Iris pigment epithelial cell (primary cell): ENCODE measurements at regions not wholly inside any gene's neighbourhood (a gene's known extent, or its start where the extent isn't known, plus 50 kb on each side); places are given as distances from the start of the nearest gene placed in this dataset.

Source experiments
- DNase-seq: peaks from one replicate; pipeline ENCODE4 v3.0.0-alpha.2; 2011; ENCODE audit warnings: low read depth

DNA sequence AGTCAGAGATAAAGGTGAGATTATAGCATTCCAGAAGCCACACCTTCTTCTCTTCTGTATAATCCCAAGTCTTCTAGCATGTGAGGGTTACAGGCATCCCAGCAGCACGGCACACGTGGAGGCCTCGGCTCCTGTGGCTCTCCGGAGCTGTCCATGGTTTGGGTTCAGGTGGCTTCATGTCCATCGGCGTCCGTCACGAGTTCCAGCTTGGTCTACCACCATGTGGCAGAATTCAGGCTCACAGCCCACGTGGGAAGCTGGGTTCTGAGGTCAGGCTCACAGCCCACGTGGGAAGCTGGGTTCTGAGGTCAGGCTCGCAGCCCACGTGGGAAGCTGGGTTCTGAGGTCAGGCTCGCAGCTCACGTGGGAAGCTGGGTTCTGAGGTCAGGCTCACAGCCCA is 378.3 kb upstream of the SALL3 start:
- DNase-seq, result no peak

DNA sequence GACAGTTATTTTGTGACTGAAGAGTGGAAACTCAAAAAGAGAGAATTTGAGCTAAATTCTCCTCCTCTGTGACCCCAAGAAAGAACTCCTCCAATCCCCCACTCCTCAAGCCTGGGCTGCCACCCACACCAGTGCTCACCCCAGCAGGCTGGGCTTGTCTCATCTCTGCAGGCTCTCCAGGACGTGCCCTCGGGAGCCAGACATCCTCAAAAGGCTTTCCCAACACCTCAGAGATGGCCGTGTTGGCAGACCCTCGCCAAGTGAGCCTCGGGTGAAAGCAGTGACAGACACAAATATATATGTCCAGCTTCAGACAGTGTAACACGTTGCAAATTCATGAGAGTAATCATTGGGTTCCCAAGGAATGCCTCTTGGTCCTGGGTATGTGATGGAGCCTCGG is 377.7 kb upstream of the SALL3 start:
- no peak for DNase-seq

DNA sequence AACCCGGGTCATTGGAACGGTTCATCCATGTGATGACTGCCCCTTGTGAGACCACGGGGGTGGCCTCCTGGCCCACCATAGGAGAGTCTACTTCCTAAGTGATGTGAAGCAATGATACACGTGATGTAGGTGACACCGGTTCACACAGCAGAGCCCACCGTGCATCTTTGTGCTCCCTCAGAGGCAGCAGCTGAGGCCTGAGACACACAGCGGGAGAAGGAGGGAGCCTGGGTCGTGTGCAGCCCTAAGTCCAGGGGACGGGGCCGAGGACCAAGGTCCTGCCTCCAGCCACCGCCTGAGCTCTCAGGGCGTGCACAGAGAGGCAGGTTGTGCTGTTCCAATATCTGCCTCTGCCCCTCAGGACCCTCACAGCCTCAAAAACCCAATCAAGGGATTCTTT is 377.2 kb upstream of the SALL3 start:
- DNase-seq, result no peak

- DNase-seq, result no peak
Observed at GRCh38 chr18:78603102-78603983, 376.3 kb upstream of the SALL3 start.

DNA sequence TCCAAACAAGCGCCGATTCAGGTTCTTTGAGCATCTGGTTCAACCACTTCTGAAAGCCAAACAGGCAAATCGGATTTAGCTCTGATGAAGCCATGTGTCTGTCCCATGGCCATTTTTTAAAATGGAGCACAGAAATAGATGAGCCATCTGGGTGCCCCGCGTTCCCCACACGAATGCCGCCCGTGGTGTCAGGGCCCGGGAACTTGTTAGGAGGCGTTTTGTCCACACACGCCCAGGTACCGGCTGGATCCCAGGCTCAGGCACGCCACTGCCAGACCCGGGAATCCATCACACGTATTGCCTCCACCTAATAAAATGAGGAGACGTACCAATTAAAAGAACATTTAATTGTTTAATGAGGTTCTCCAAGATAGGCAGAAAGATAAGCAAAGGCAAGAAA is 374.4 kb upstream of the SALL3 start:
- DNase-seq, result no peak

GRCh38 chr18:78607221-78607620 is 372.4 kb upstream of the SALL3 start:
- DNase-seq, result no peak

DNA sequence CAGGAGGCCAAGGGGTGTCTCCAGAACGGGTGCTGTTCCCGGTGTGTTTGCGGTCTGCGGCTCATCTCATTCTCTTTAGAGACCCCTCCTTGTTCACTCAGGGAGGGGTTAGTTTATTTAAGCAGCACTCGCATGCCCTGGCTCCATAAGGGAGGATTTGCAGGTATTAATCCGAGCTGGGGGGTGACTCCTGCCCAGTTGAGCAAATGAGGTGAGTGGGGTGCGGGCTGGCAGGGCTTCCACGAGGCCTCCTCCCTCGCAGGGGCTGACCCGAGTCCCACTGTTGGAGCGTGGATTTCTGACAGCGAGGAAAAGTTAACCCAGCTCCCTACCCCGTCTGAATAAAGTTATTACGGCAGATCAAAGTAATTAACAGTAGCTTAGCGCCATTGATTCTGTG is 371.8 kb upstream of the SALL3 start:
- DNase-seq, result no peak

DNA sequence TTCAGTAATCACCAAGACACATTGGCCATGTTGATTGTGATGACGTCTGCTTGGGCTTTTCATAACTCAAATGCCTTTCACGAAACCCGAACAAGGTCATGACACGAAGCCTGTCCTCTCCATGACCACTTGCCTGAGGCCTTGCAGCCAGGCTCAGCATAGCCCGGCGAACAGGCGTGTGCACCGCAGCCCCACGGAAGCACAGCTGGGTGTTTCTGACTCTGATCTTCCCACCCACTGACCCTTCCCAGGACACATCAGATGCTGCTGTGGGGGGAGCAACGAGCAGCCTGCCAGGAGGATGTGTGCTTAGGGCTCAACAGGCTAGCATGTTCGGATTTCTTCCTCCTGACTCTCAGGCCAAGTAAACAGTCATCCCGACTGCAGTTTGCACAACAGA is 369.4 kb upstream of the SALL3 start:
- no peak for DNase-seq

DNA sequence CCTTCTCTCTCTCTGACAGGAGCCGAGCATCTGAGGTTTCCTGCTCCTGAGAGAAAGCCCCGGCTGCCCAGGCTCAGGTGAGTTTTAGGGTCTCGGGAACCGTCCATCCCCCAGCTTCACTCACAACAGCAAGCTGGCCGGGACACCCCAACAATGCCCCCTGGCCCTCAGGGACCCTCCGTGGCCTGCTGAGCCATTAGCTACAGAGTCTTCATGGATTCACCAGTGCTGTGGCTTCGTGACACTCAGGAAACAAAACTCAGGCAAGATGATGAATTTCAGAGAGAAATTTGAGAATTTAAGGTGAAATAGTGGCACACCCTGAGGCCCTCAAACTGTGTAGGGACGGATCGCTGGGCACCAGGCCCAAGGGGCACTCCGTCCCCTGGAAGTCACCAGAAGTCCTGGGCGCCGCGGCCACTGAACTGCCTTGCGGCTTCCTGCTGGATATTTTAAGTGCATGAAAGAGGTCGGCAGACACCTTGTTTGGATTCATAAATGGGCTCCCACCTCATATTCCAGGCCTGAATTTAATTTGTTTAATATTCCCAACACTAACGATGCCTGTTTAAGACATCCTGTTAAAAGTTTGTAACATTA is 368.3 kb upstream of the SALL3 start:
- no peak for DNase-seq

DNA sequence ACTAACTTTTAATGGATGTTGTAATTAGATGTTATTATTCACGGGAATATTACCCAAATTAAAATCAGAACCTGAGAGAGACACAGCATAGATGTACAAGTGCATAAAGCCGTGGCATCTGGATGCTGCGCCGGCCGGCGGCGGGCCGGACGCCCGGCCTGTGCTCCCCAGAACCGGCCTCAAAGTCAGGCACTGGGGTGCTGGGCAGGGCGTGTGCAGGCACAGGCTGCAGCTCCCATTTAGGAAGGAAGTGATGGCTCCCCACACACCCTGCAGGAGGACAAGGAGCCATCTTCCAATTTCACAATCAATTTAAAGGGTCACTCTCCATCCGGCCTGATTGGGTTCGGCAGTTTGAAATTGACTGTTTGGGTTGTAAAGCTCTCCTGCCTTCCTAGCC is 367.7 kb upstream of the SALL3 start:
- no peak for DNase-seq

DNA sequence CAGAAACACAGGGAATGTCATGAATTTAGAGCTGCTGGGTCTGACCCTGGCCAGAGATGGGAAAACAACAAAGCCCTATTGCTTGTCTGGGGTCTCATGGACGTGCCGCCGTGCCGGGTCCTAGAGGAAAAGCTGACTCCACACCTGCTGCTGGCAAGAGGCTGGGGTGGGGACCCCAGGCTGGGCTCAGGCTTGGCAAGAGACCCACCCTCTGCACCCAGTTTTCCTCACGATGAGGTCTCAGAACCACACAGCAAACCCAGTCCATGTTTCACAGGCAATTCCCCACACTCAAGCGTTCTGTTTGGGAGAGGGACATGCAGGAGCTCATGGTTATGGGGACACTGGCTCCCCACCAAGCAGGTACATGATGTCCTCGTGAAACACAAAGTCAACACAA is 367.3 kb upstream of the SALL3 start:
- no peak for DNase-seq

DNA sequence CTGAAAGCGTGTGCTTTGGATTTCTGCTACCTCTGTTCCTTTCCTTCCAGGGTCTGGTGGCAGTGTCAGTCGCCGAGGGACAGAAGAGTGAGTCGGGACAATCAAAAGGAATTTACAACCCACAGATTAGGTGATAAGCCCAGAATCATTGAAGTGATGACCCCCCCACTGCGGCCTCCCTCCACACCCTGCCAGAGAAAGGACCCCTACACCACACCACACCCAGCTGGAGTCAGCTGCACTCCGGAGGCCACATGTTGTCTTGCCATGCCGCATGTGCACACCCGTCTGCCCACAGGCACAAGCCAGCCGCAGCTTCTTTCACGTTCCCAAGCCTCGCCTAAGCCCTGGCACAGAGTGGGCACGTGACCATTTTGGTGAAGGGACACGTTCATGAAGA is 366.8 kb upstream of the SALL3 start:
- DNase-seq, result no peak

GRCh38 chr18:78618726-78619125 is 360.9 kb upstream of the SALL3 start:
- no peak for DNase-seq

DNA sequence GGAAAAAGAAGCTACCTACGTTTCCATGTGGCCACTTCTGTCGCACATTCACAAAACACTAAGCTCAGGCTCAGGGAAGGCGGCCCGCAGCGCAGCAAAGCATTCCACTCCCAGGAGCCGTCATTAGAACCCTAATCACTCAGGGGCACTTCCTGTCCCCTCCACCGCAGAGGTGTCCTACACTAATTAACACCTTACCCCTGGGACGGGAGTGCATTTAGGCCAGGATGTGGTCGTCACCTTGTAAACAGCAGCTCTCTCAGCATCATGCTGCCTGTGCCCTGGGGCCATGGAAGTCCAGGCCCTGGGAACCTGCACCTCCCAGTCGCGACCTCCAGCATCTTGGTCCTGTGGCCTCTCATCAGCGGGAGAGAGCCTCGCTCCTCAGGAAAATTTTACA is 359.8 kb upstream of the SALL3 start:
- DNase-seq, result no peak

- no peak for DNase-seq
Observed at GRCh38 chr18:78620326-78620725, 359.3 kb upstream of the SALL3 start.

- DNase-seq, result no peak
Observed at GRCh38 chr18:78621141-78621755, 358.4 kb upstream of the SALL3 start.

DNA sequence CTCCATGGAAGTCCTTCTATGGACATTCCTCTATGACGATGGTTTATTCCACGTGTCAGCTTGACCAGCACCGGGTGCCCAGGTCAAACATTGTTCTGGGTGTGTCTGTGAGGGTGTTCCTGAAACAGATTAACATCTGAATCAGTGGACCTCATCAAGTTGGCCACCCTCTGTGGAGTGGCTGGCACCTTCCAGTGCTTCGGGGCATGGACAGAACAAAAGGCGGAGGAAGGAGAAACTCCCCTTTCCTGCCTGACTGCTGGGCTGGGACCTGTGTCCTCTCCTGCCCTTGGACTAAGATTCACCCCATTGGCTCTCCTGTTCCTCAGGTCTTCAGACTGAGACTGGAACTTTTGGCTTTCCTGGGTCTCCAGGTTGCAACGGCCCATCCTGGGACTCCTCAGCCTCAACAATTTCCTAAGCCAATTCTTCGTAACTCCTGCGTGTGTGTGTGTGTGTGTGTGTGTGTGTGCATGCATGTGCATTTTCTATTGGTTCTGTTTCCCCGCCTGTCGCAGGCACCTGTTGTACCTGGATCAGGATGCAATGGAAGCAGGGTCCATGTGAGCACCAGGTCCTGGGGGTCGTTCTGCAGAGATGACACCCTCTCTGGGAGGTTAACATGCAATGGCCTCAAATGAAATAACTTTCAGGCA is 357.2 kb upstream of the SALL3 start:
- no peak for DNase-seq

GRCh38 chr18:78622907-78623541 is 356.6 kb upstream of the SALL3 start:
- no peak for DNase-seq

DNA sequence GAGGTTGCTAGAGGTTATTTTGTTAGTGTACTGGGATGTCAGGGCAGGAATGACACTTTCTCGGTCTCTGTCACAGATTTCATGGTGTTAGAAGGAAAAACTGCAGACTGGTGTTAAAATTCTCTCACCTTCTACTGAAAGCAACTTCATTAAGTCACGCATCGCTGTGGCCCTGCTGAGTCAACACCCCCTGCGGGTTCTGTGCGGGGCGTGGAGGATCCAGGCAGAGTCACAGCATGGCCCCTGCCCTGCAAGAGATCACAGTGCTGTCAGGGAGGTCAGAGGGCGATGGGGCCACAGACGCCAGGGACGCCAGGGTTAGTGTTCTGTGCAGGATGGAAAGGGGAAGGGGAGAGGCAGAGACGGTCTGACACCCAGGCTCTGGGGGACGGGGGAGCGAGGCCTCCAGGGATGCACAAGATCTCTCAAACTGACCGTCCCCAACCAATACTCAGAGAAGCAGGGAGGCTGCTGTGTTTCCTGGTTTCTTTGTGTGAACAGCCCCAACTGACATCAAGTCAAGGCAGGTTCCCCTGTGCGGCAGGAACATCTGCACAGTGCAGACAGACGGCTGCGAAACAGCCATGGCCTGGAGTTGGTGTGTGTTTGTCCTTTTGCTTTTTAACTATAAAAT is 354.9 kb upstream of the SALL3 start:
- DNase-seq, result no peak

DNA sequence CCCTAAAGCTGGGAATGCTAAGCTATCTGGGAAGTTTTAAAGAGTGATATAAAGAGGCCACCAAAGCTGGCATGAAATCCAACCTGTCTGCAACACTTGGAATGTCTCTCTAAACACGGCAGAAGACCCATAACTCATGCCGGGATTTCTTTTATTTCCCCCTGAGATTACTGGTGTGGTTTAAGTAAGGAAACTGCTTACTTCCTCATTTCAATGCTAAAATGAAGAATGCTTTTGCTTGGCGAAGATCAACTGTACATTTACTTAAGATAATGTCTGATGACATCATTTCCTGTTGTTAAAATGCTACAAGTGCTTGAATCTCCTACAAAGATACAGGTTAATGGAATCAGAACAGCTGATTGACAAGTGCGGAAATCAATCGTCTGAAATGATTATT is 353.8 kb upstream of the SALL3 start:
- no peak for DNase-seq

DNA sequence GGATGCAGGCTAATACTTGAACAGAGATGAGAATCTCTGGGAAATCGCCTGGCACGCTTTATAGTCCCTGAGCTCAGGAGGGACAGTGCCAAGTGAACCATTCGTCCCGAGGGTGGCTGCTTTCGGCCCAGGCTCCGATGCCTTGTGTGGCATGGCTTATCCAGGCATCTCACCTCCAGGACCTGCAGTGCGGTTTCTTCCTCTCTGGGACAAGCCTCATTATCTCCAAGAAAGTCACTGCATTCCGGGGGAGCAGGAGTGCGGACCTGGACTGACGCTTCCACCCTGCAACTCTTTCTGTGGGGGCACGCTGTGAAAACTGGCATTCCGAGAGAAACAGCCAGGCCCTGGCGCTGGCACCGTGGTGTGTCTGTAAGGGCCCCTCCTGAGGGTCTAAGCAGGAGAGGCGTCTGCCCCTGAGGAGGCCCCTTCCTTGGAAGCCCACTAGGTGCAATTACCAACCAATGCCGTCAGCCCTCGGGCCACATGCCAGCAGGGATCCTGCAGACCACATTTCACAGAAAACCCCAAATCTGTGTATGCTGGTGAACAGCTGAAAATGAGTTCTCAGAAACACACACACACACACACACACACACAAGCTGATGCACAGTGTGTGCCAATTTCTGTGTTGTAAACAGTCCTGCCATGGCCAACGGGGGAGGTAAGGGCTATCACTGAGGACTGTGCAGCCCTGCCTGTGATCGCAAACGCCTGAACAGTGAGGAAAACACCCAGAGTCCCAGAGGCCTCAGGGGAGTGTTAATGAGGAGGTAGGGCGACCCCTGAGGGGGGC is 351.9 kb upstream of the SALL3 start:
- DNase-seq, result no peak
